GM18867 (cell line): ENCODE measurements at regions not wholly inside any gene's neighbourhood (a gene's known extent, or its start where the extent isn't known, plus 50 kb on each side); places are given as distances from the start of the nearest gene placed in this dataset.
"Not testable (repeated sequence)": the region's sequence is repeated elsewhere in the genome, so short reads cannot be mapped to it uniquely, and the experiment has no call there.

Experiments
- ATAC-seq: cut with Tn5 transposase; IDR thresholded peaks from one replicate; pipeline ENCODE4 v1.9.1; 2021; ENCODE audit warnings: mild to moderate bottlenecking, moderate library complexity; ENCODE audit not compliant: unreplicated experiment

- no peak for ATAC-seq
These were observed 185.6 kb downstream of the INSC start for GRCh38 chr11:15300341-15300740.

- ATAC-seq = no peak
These were observed 192.9 kb downstream of the INSC start for GRCh38 chr11:15307619-15308024.

GRCh38 chr11:15308840-15309239 is 194.1 kb downstream of the INSC start:
- no peak for ATAC-seq

- ATAC-seq = no peak
These were observed 194.6 kb downstream of the INSC start for GRCh38 chr11:15309296-15309695.

- no peak for ATAC-seq
These were observed 199.1 kb downstream of the INSC start for GRCh38 chr11:15313862-15314261.

- no peak for ATAC-seq
These were observed 204.1 kb downstream of the INSC start for GRCh38 chr11:15318814-15319213.

GRCh38 chr11:15326520-15326919 is 211.8 kb downstream of the INSC start:
- no peak for ATAC-seq

- peak; percentile 73 for ATAC-seq
These were observed 213.1 kb downstream of the INSC start for GRCh38 chr11:15327786-15328231.

GRCh38 chr11:15333407-15333806 is 218.7 kb downstream of the INSC start:
- ATAC-seq = no peak

- ATAC-seq = no peak
These were observed 220.0 kb downstream of the INSC start for GRCh38 chr11:15334766-15335165.

- ATAC-seq = no peak
These were observed 221.3 kb downstream of the INSC start for GRCh38 chr11:15336021-15336420.

- ATAC-seq = no peak
These were observed 224.6 kb downstream of the INSC start for GRCh38 chr11:15339302-15339701.

- no peak for ATAC-seq
These were observed 226.9 kb downstream of the INSC start for GRCh38 chr11:15341587-15341986.

- ATAC-seq = no peak
These were observed 227.4 kb downstream of the INSC start for GRCh38 chr11:15342163-15342562.

- no peak for ATAC-seq
These were observed 232.2 kb downstream of the INSC start for GRCh38 chr11:15346907-15347306.

GRCh38 chr11:15347969-15348734 is 233.4 kb downstream of the INSC start:
- no peak for ATAC-seq

GRCh38 chr11:15349413-15349812 is 234.7 kb downstream of the INSC start:
- no peak for ATAC-seq

GRCh38 chr11:15361316-15361715 is 246.6 kb downstream of the INSC start:
- ATAC-seq = no peak

- ATAC-seq = not testable (repeated sequence)
These were observed 250.6 kb downstream of the INSC start for GRCh38 chr11:15365286-15365685.

- no peak for ATAC-seq
These were observed 253.0 kb downstream of the INSC start for GRCh38 chr11:15367695-15368094.

GRCh38 chr11:15370495-15371147 is 255.9 kb downstream of the INSC start:
- no peak for ATAC-seq

GRCh38 chr11:15371533-15371932 is 256.8 kb downstream of the INSC start:
- ATAC-seq = no peak
